Keratinocyte (primary cell): ENCODE measurements at regions not wholly inside any gene's neighbourhood (a gene's known extent, or its start where the extent isn't known, plus 50 kb on each side); places are given as distances from the start of the nearest gene placed in this dataset.

Experiments used
- CTCF ChIP-seq, 3 experiments: IDR thresholded peaks in 1 of 3; conservative IDR thresholded peaks in 1 of 3; optimal IDR thresholded peaks in 1 of 3; 2 replicates in 2 of 3; 3 replicates in 1 of 3; pipeline versions ENCODE3 to v1.5.1; 2011; ENCODE audit warnings: low read length in 3 of 3, mild to moderate bottlenecking in 3 of 3, moderate library complexity in 2 of 3, control low read depth in 1 of 3, inconsistent platforms in 1 of 3; ENCODE audit not compliant: insufficient read depth in 2 of 3; ENCODE audit errors: extremely low read depth in 1 of 3
- EZH2 ChIP-seq: IDR thresholded peaks from one replicate; pipeline ENCODE4 v1.6.1; 2012; ENCODE audit warnings: inconsistent platforms, mild to moderate bottlenecking, low read length, moderate library complexity

GRCh38 chr18:41745166-41746049 is 209.6 kb upstream of the PIK3C3 start:
- TF ChIP-seq EZH2 (no peak), CTCF (optimal IDR thresholded peaks at IDR 0.05 in 1 of 3, IDR thresholded peaks at IDR 0.05 in 1 of 3, conservative IDR thresholded peaks at IDR 0.05 in 1 of 3; ENCODE audit: extremely low read depth in 1 of 3, insufficient read depth in 2 of 3, low read length in 3 of 3) (peak; percentile 73 to 97 (median 75))
